HS-27A (cell line): ENCODE measurements at regions not wholly inside any gene's neighbourhood (a gene's known extent, or its start where the extent isn't known, plus 50 kb on each side); places are given as distances from the start of the nearest gene placed in this dataset.
A peak's percentile ranks its signal among the peaks of the same experiment; 100 is the strongest.
"Not testable (repeated sequence)": the region's sequence is repeated elsewhere in the genome, so short reads cannot be mapped to it uniquely, and the experiment has no call there.

ENCODE experiments used
- DNase-seq: peaks from one replicate; pipeline ENCODE4 v3.0.0-alpha.2; 2012; ENCODE audit warnings: low read depth, missing footprints

DNA sequence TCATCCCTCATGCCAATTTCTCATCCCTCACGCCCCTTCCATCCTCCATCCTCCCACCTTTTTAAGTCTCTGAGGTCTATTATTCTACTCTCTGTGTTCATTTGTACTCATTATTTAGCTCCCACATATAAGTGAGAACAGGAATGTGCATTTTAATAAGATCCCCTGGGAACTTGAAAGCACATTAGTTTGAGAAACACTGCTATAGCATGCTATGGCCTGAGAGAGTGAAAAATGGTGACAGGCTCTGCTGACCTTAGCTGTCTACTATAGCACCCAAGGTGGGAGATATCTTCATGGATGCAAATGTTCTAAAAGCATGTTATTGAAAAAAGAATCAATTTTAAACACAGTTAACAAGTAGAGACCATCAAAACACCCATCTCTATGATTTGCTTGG is 712.0 kb downstream of the TFAP2A start:
- no peak for DNase-seq

- DNase-seq, result no peak
Observed at GRCh38 chr6:9699888-9700287, 715.0 kb downstream of the TFAP2A start.

GRCh38 chr6:9697263-9697931 is 717.5 kb downstream of the TFAP2A start:
- DNase-seq, result no peak

DNA sequence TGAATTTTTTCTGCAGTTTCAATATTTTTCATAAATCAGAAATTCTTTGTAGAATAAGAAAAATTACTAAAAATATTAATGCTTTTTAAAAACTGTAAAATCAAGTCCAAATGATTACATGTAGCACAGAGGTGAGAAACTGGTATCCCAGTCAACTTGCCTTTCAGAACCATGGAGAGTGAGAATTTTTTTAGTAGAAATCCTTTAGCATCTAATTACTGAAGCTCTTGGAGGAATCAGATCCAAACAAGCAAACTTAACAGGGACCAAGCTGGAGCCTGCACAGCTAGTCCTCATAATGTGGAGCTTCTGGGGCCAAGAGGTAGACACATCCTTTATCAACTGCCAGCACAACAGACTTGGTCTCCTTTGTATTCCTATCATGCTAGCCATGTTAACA is 724.5 kb downstream of the TFAP2A start:
- no peak for DNase-seq

DNA sequence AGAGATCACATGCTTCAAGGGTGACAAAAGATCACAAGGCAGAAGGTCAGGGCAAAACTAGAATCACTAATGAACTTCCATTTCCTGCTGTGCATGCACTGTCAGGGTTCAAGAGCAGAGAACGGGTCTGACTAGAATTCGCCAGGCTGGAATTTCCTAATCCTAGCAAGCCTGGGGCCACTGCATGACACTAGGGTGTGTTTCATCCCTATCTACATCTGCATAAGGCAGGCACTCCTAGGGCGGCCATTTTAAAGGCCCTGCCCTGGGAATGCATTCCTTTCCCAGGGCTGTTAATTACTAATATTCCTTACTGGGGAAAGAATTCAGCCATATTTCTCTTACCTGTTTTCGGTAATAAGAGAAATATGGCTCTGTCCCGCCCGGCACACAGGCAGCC is 734.1 kb downstream of the TFAP2A start:
- DNase-seq, result not testable (repeated sequence)

GRCh38 chr6:9675122-9675521 is 739.8 kb downstream of the TFAP2A start:
- DNase-seq, result no peak

GRCh38 chr6:9659848-9660247 is 755.0 kb downstream of the TFAP2A start:
- no peak for DNase-seq

DNA sequence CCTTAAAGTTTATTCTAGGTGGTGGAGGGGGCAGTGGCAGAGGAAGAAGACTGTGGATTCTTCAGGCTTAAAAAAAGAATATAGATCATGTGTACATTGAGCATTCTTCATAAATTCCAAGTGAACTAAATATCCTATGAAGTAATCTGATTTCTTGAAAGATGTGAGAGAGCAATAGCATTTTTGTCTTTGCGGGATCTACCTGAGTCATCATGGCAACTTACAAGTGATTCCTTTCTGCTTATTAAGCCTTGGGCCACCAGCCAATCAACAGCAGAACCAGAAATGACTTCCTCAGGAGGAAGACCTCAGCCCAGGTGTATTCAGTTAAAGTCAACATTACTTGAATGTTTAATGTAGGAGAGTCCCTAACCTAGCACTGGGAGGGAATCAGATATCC is 756.9 kb downstream of the TFAP2A start:
- peak; percentile 26 for DNase-seq

GRCh38 chr6:9647599-9647998 is 767.3 kb downstream of the TFAP2A start:
- peak; percentile 22 for DNase-seq

DNA sequence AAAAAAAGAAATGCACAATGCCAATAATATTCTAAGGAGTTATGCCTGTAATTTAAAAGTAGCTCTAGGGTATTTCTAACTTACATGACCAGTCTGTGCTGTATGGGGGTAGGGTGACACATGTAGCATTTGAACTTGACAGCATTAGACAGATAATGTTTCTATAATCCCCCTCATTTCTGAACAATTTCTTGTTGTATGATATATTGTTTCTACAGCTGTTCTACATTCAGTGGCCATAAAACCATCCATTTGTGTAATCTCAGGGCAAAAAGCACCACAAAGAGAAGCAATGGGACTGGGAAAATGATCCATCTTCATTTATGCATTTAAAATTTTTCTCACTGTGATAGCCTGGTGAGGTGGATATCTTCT is 767.8 kb downstream of the TFAP2A start:
- DNase-seq, result no peak

DNA sequence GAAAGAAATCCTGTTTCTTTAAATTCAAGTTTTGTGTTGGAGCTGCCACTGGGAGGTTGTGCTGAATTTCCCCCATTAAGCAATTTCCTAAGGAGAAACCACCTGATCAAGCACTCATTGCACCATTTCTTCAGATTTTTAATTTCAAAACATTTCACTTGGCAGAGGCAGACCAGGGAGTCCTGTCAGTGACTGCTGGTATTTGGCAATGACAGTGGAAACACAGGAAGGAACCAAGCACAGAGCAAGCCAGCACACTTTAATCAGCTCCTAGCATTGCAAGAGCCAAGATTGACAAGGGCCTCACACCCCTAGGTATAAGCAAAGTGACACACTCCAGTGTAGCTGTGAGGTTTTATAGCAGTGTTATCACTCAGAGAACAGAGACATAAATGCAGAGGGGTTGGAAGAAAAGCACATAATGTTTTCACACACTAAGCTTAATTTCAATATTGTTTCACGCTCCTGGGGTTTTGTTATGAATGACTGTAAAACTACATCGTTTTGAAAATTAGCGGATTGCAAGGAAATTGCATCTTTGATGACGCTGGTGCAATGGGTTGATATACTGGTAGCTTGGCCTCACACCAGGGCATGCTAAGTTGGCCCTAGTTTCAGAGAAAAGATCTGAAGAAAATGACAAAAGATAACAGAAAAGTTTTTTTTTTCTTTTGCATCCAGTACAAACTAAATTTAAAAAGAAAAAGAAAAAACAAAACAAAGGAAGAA is 768.4 kb downstream of the TFAP2A start:
- DNase-seq, result no peak

GRCh38 chr6:9638861-9639260 is 776.0 kb downstream of the TFAP2A start:
- DNase-seq, result no peak

- no peak for DNase-seq
Observed at GRCh38 chr6:9634776-9635175, 780.1 kb downstream of the TFAP2A start.

DNA sequence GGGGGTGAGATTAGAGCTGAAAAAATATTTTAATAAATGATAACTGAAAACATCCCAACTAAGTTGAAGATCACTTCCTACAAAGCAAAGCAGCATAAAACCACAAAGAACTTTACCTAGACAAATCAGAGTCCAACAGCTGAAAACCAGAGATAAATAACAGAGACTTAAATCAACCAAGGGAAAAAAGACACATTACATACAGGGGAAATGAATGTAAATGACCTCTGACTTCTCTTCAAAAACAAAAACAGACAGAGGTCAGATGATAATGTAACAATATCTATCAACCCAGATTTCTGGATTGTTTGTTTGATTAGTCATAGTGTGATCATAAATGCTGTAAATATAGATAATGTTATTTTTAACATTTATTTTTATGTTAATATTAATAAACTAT is 782.8 kb downstream of the TFAP2A start:
- no peak for DNase-seq

- no peak for DNase-seq
Observed at GRCh38 chr6:9628819-9629218, 786.1 kb downstream of the TFAP2A start.

DNA sequence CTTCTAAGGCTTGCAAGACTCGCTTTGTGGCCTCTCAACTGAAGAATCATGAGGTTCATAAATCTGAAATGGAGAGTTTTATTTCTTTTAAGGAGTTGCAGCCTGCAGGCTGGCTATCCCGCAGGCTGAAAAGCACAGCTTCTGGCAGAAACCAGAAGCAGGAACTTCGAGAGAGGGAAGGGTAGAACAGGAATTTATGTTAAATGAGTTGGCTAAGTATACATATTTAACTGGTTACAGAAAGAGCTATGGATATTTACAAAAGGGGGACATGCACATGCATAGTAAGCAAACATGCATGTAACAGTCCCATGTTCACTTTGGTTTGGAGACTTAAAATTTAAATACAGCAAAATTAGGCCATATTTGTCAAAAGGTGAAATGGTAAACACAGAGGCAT is 787.0 kb downstream of the TFAP2A start:
- no peak for DNase-seq

- no peak for DNase-seq
Observed at GRCh38 chr6:9623985-9624384, 790.9 kb downstream of the TFAP2A start.

DNA sequence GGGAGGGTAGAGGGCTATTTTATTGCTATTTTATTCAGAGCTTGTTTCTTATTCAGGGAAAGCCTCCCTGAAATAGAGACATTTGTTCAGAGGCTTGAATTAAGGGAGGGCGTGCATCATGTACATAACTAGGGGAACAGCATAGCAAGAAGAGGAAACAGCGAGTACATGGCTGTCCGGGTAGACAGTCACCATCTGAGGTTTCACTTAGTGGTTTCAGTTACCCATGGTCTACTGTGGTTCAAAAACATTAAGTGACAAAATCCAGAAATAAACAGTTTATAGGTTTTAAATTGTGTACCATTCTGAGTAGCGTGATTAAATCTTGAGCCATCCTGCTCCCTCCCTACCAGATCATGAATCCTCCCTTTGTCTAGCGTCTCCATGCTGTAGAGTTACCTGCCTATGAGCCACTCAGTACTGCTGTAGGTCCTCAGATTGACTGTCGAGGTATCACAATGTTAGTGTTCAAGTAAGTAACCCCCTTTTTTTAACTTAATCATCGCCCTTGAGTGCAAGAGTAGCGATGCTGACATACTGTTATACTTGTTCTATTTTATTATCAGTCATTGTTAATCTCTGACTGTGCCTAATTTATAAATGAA is 791.5 kb downstream of the TFAP2A start:
- DNase-seq, result no peak

DNA sequence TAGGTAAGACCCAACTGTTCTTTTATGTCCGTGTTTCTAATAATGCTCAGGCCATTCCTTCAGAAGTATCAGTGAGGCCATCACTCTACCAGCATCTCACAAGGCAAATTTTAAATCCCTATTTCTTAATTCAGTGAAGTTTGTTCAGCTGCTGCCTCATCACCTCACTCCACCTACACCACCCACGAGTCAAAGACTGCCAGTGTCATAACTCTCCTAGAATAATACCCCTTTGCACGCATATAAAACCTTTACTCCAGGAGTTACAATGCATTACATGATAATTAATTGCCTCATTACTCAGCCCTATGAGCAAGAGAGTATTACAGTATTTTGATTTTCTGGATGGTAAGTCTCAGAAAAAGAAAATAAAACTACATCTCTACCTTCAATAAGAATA is 793.6 kb downstream of the TFAP2A start:
- DNase-seq, result no peak

- DNase-seq, result no peak
Observed at GRCh38 chr6:9620687-9621086, 794.2 kb downstream of the TFAP2A start.

GRCh38 chr6:9620263-9620662 is 794.6 kb downstream of the TFAP2A start:
- DNase-seq, result no peak

GRCh38 chr6:9614778-9615177 is 800.1 kb downstream of the TFAP2A start:
- DNase-seq, result no peak

GRCh38 chr6:9612489-9612888 is 802.4 kb downstream of the TFAP2A start:
- no peak for DNase-seq
